Mesodermal cell (in vitro differentiated cells): ENCODE measurements at regions not wholly inside any gene's neighbourhood (a gene's known extent, or its start where the extent isn't known, plus 50 kb on each side); places are given as distances from the start of the nearest gene placed in this dataset.
A peak's percentile ranks its signal among the peaks of the same experiment; 100 is the strongest.

Experiments
- H3K27ac ChIP-seq: 2 replicates; pipeline ENCODE4 v1.7.0; 2013; ENCODE audit warnings: mild to moderate bottlenecking, low read depth, low read length, moderate library complexity; ENCODE audit not compliant: severe bottlenecking
- H3K36me3 ChIP-seq: 2 replicates; pipeline ENCODE4 v1.7.1; 2013; ENCODE audit warnings: mild to moderate bottlenecking, low read length, moderate library complexity; ENCODE audit not compliant: control insufficient read depth, insufficient read depth
- H3K4me1 ChIP-seq: one replicate; pipeline ENCODE4 v1.7.1; 2013; ENCODE audit warnings: mild to moderate bottlenecking, low read length; ENCODE audit not compliant: insufficient read depth, control insufficient read depth, poor library complexity, severe bottlenecking
- H3K4me3 ChIP-seq: 2 replicates; pipeline ENCODE4 v1.7.0; 2013; ENCODE audit warnings: low read length, control low read depth, mild to moderate bottlenecking; ENCODE audit not compliant: insufficient read depth, poor library complexity, severe bottlenecking; ENCODE audit errors: extremely low read depth
- H3K9me3 ChIP-seq: 2 replicates; pipeline ENCODE4 v1.7.1; 2013; ENCODE audit warnings: mild to moderate bottlenecking, low read length, moderate library complexity; ENCODE audit not compliant: control insufficient read depth
- WGBS, 2 experiments: methylation state at CpG; one replicate each; pipeline ENCODE4 v1.1.5; 2013; ENCODE audit warnings: missing lambda C conversion rate in 2 of 2; ENCODE audit not compliant: insufficient coverage in 2 of 2; 5-methylcytosine and 5-hydroxymethylcytosine counted together

DNA sequence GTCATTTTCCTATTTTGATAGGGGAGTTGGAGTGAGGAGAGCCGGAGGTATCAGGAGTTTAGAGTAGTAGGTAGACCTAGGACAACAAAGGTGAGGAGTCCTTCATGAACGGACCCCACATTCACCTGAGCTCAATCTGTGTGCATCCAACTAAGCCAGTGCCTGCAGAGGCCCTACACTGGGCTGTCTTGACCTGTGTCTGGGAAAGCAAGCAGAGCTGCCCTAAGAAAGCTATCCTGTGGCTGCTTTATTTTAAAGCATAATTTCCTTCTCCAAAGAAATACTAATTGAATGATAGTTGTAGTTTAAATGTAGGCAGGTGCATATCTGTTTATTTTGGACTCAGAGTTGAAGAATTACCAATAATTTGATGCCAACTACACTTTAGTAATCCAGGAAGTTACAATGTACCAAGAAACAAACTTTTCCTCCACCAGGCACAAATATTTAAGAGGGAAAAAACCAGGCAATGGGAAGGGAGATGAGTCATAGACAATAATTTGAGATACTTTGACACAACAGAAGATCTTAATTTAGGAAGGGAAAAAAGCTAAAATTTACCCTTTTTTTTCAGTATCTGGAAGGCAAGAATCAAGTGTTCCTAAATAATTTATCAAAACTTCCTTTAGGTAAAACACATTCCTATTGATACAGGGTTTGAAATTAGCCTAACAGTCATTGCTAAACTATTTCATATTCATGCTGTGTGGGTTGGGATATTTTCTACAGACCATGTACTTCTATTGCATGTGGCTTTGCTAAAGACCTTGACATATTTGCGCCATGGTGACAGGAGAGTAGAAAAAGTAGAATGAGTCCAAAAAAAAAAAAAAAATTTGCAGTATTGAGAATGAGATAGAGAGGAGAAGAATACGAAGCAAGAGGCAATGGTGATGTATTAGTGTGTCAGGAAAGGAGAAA is 376.6 kb upstream of the TUSC1 start:
- Histone ChIP-seq H3K36me3 (no peaks in the 10 kb centered on the region), H3K27ac (peak overlapping the region; percentile 36), H3K9me3 (no peaks in the 10 kb centered on the region), H3K4me1 (peaks cover 15% of the 10 kb centered on the region), H3K4me3 (no peak overlapping the region)
- WGBS, 2 experiments = 90 to 100% methylated on average over 2 to 3 of the region's 4 CpGs

- 90% methylated on average over 2 of the region's 3 CpGs; no CpG with 5 or more reads in 1 of the 2 experiments for WGBS, 2 experiments
- H3K27ac ChIP-seq = no peak overlapping the region
Observed at GRCh38 chr9:26053954-26054353, 375.7 kb upstream of the TUSC1 start.

DNA sequence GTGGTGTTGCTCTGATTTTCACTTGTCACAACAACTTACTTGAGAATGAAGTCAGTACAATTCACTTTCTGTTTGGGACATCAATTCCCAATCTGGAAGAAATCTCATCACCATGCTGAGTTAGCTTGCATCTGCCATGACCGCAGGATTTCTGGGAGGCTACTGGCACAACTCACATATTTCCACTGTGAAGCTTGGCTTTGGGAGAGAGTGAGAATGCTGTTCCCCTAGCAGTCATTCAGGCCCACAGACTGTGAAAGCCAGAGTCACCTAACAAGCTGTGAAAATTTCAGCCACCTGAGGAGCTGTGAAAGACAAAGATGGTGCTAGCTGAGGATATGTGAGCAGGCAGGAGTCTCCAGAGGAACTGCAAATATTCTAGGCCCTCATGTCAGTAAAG is 365.2 kb upstream of the TUSC1 start:
- Histone ChIP-seq H3K9me3 (no peaks in the 10 kb centered on the region), H3K36me3 (no peaks in the 10 kb centered on the region), H3K4me3 (no peak overlapping the region), H3K27ac (no peak overlapping the region), H3K4me1 (no peaks in the 10 kb centered on the region)
- no CpG with 5 or more reads among the region's 1 CpG for WGBS, 2 experiments

More at GRCh38 chr9:26053954-26054353, 375.7 kb upstream of the TUSC1 start:
- Histone ChIP-seq H3K4me3 (no peak overlapping the region), H3K36me3 (no peaks in the 10 kb centered on the region), H3K4me1 (peaks cover 15% of the 10 kb centered on the region), H3K9me3 (no peaks in the 10 kb centered on the region)

DNA sequence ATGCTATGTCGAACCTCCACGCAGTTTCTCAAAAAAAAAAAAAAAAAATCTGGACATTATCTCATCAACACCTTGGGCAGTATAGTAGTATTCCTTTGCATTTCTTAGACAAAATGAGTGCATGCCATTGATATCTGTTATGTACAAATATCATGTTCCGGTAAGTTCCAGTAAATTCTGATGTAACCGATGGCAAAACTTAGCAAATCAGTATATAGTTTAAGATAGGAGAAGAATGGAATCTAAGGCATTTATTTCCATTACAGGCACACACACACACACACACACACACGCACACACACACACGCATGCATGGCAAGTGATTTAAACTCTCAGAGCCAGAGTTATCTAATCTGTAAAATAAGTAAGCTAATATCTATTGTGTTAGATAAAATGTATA is 356.5 kb upstream of the TUSC1 start:
- H3K36me3 ChIP-seq = no peaks in the 10 kb centered on the region
- H3K4me3 ChIP-seq = no peak overlapping the region
- no peaks in the 10 kb centered on the region for H3K9me3 ChIP-seq
- no peaks in the 10 kb centered on the region for H3K4me1 ChIP-seq
- no CpG with 5 or more reads among the region's 6 CpGs for WGBS, 2 experiments
- no peak overlapping the region for H3K27ac ChIP-seq

GRCh38 chr9:26033336-26033735 is 355.1 kb upstream of the TUSC1 start:
- no peaks in the 10 kb centered on the region for H3K9me3 ChIP-seq
- no peak overlapping the region for H3K4me3 ChIP-seq
- H3K27ac ChIP-seq = no peak overlapping the region
- no peaks in the 10 kb centered on the region for H3K4me1 ChIP-seq
- 87 to 100% methylated on average over 2 to 3 of the region's 3 CpGs for WGBS, 2 experiments
- H3K36me3 ChIP-seq = no peaks in the 10 kb centered on the region

DNA sequence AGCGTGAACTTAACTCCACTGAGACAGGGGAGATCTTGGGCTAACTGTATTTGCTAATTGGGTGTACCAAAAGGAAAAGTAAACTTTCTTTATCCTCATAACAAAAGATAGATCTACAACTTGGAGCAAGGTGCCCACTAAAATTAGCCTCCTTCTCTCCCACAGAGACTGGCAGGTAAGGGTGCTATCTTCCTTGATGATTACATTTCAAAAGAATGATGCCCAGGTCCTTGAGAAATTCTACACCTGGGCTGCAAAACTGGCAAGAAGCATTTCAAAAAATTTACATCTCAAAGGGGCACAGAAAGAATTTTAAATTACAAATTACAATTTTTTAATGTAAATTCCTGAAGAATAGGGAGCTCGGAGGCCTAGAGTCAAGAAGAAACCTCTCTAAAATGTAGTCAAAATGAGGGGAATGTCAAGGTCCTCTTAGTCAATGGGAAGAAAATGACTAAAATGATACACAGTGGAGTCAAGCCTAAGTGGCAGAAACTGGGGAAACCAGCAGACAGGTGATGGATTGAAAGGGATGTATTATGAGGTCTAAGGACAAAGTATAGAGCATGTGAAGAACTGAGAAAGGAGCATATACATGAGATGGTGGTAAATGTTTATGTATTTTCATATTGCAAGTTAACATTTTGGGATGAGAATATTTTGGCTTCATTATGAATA is 348.3 kb upstream of the TUSC1 start:
- H3K27ac ChIP-seq = no peak overlapping the region
- H3K4me3 ChIP-seq = no peak overlapping the region
- 100% methylated on average over 1 of the region's 2 CpGs; no CpG with 5 or more reads in 1 of the 2 experiments for WGBS, 2 experiments
- no peaks in the 10 kb centered on the region for H3K4me1 ChIP-seq
- no peaks in the 10 kb centered on the region for H3K9me3 ChIP-seq
- H3K36me3 ChIP-seq = no peaks in the 10 kb centered on the region

DNA sequence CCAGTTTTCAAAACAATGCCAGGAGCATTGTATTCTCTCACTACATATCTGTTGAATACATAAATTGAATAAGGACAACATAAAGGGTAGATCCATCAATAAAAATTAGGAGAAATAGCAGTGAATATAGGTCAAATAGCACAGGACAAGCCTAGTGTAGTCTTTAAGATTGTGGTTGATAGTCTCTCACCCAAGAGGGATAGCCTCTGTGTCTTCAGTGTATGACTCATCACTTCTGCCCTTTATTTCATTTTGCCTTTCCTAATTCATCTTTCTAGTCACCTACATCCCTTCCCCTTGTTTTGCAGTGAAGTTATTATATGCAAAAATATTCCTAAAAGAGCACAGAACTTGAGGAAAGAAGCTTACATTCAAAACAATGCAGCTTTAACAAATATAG is 335.0 kb upstream of the TUSC1 start:
- Histone ChIP-seq H3K9me3 (no peaks in the 10 kb centered on the region), H3K4me3 (no peak overlapping the region), H3K36me3 (no peaks in the 10 kb centered on the region)

GRCh38 chr9:26012797-26013196 is 334.6 kb upstream of the TUSC1 start:
- Histone ChIP-seq H3K4me3 (no peak overlapping the region), H3K4me1 (peaks cover 6% of the 10 kb centered on the region), H3K36me3 (no peaks in the 10 kb centered on the region), H3K9me3 (no peaks in the 10 kb centered on the region), H3K27ac (no peak overlapping the region)
- 89 to 90% methylated on average over 3 of the region's 3 CpGs for WGBS, 2 experiments

More for the DNA sequence above, 335.0 kb upstream of the TUSC1 start:
- peaks cover 6% of the 10 kb centered on the region for H3K4me1 ChIP-seq
- no peak overlapping the region for H3K27ac ChIP-seq

- H3K9me3 ChIP-seq = peaks cover 38% of the 10 kb centered on the region
- no peaks in the 10 kb centered on the region for H3K4me1 ChIP-seq
- H3K4me3 ChIP-seq = no peak overlapping the region
- H3K36me3 ChIP-seq = no peaks in the 10 kb centered on the region
- WGBS, 2 experiments = 67 to 78% methylated on average over 3 to 4 of the region's 6 CpGs
- peak overlapping the region; percentile 29 for H3K27ac ChIP-seq
Observed at GRCh38 chr9:25994605-25995004, 316.4 kb upstream of the TUSC1 start.

DNA sequence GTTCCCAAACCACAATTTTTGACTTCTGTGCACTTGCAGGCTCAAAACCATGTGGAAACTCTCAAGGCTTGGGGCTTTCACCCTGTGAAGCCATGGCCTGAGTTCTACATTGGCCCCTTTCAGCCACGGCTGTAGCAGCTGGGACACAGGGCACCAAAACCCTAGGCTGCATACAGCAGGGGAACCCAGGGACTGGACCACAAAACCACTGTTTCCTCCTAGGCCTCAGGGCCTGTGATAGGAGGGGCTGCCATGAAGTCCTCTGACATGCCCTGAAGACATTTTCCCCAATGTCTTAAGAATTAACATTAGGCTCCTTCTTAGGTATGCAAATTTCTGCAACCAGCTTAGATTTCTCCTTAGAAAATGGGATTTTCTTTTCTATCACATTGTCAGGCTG is 312.1 kb upstream of the TUSC1 start:
- 92% methylated on average over 1 of the region's 1 CpG; no CpG with 5 or more reads in 1 of the 2 experiments for WGBS, 2 experiments
- no peaks in the 10 kb centered on the region for H3K36me3 ChIP-seq
- no peak overlapping the region for H3K27ac ChIP-seq
- no peaks in the 10 kb centered on the region for H3K4me1 ChIP-seq
- no peak overlapping the region for H3K4me3 ChIP-seq
- peaks cover 34% of the 10 kb centered on the region for H3K9me3 ChIP-seq

GRCh38 chr9:25975667-25976066 is 297.4 kb upstream of the TUSC1 start:
- 100% methylated on average over 1 of the region's 1 CpG; no CpG with 5 or more reads in 1 of the 2 experiments for whole genome bisulfite sequencing, 2 experiments
- no peaks in the 10 kb centered on the region for H3K36me3 ChIP-seq
- peaks cover 4% of the 10 kb centered on the region for H3K9me3 ChIP-seq
- no peak overlapping the region for H3K4me3 ChIP-seq
- no peak overlapping the region for H3K27ac ChIP-seq
- no peaks in the 10 kb centered on the region for H3K4me1 ChIP-seq
